ENCODE measurements at regions not wholly inside any gene's neighbourhood (a gene's known extent, or its start where the extent isn't known, plus 50 kb on each side); places are given as distances from the start of the nearest gene placed in this dataset.
A peak's percentile ranks its signal among the peaks of the same experiment; 100 is the strongest.

DNA sequence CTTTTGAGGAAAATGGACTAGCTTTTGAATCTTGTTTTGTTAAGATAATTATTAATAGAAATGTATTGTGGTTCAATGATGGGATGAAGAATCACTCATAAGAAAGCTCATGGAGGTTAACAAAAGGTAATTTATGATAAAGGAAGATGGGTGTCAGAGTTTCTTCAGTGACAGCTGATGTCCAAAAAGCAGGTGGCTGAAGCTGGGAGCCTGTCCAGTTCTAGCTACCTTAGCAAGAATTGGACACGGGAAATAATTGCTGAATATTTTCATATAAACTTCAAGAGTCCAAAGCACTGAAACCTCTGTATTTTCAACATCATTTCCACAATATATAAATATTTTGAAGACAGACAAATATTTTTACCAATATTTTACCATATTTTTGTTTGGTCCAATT, 1505.8 kb upstream of the SLC39A10 start (continued):
- TF ChIP-seq ZNF425 (CRISPR knock-in tag; conservative IDR thresholded peaks at IDR 0.05) (no peak), NR1H2 (CRISPR knock-in tag; IDR thresholded peaks at IDR 0.05) (no peak), ATF3 (CRISPR knock-in tag; conservative IDR thresholded peaks at IDR 0.05) (no peak), TEAD4 (CRISPR knock-in tag; IDR thresholded peaks at IDR 0.05) (no peak), ZNF281 (CRISPR knock-in tag; IDR thresholded peaks at IDR 0.05) (no peak), SOX15 (CRISPR knock-in tag; IDR thresholded peaks at IDR 0.05) (no peak), ATF6 (CRISPR knock-in tag; IDR thresholded peaks at IDR 0.05) (no peak), FOXJ3 (CRISPR knock-in tag; IDR thresholded peaks at IDR 0.05; ENCODE audit: borderline replicate concordance) (no peak)
- TF ChIP-seq, protein P1, sequence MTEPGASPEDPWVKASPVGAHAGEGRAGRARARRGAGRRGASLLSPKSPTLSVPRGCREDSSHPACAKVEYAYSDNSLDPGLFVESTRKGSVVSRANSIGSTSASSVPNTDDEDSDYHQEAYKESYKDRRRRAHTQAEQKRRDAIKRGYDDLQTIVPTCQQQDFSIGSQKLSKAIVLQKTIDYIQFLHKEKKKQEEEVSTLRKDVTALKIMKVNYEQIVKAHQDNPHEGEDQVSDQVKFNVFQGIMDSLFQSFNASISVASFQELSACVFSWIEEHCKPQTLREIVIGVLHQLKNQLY (CRISPR knock-in tag; IDR thresholded peaks at IDR 0.05): no peak
- TF ChIP-seq, protein P2, sequence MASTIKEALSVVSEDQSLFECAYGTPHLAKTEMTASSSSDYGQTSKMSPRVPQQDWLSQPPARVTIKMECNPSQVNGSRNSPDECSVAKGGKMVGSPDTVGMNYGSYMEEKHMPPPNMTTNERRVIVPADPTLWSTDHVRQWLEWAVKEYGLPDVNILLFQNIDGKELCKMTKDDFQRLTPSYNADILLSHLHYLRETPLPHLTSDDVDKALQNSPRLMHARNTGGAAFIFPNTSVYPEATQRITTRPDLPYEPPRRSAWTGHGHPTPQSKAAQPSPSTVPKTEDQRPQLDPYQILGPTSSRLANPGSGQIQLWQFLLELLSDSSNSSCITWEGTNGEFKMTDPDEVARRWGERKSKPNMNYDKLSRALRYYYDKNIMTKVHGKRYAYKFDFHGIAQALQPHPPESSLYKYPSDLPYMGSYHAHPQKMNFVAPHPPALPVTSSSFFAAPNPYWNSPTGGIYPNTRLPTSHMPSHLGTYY (CRISPR knock-in tag; IDR thresholded peaks at IDR 0.05): no peak

- Mint-ChIP-seq H3K4me1 (peaks cover 24% of the 10 kb centered on the region), H3K9me3 (no peaks in the 10 kb centered on the region; the same call in none of the 2 replicates), H3K27ac (peak overlapping the region; percentile 60; the same call in 1 of the 2 replicates), H3K27me3 (ENCODE audit: low read depth) (no peaks in the 10 kb centered on the region), H3K4me3 (no peak overlapping the region), H3K36me3 (peaks cover 24% of the 10 kb centered on the region; the same call in 1 of the 2 replicates)
- ATAC-seq (no peak), DNase-seq (ENCODE audit: low spot score) (no peak)
- ChIA-PET CTCF (no interaction called here), POLR2A (no interaction called here)
- no peak for TF ChIP-seq ZNF512 (CRISPR knock-in tag; IDR thresholded peaks at IDR 0.05; ENCODE audit: borderline replicate concordance)
- TF ChIP-seq STAT6 (CRISPR knock-in tag; conservative IDR thresholded peaks at IDR 0.05; ENCODE audit: low read depth): no peak
- TF ChIP-seq JUN (CRISPR knock-in tag; IDR thresholded peaks at IDR 0.05): no peak
These were observed 1521.6 kb upstream of the SLC39A10 start for GRCh38 chr2:194135463-194135862.

Data from WTC11 (cell line).